ENCODE measurements at regions not wholly inside any gene's neighbourhood (a gene's known extent, or its start where the extent isn't known, plus 50 kb on each side); places are given as distances from the start of the nearest gene placed in this dataset.
A peak's percentile ranks its signal among the peaks of the same experiment; 100 is the strongest.

DNA sequence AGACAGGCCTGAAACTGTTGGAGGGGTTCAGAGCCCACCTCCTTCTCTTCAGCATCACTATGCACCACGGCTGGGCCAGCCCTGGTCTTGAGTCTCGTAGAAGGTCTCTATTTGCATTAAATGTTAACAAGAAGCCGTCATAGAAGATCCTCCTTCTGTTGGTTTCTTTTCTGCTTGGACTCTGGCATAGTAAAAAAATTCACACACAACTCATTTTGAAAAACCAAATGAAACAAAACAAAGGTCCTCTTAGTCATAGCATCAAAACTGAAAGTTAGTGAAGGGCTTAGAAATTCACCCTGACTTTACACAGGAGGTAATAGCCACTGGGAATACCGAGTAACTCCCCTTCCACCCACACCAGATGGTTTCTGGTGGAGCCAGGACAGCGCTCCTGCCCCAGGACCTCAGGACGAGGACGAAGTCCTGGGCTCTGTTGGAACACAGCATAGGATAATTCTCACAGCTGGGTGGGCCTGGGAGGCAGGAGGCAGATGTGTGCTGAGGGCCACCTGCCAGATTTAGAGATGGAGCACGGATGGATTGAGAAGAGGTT lies 248.4 kb upstream of the KLF6 start:
- no peak for DNase-seq

DNA sequence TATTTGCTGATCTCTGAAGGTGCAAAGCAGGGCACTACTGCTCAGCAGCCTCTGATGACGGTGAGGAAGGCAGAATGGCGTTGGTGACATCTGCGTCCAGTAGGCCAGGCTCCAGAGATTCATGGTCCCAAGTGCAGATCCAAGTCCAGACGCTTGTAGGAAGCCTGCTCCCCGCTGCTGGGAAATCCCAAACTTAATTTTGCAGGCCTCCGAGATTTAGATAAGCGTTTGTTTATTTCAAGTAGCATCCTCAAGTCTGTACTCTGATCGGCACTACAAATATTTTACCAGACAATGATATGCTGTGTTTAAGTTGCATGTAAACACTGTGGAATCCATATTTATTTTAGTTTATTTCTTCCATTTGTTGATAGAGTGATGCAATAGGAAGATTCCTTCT lies 244.9 kb upstream of the KLF6 start:
- no peak for DNase-seq

DNA sequence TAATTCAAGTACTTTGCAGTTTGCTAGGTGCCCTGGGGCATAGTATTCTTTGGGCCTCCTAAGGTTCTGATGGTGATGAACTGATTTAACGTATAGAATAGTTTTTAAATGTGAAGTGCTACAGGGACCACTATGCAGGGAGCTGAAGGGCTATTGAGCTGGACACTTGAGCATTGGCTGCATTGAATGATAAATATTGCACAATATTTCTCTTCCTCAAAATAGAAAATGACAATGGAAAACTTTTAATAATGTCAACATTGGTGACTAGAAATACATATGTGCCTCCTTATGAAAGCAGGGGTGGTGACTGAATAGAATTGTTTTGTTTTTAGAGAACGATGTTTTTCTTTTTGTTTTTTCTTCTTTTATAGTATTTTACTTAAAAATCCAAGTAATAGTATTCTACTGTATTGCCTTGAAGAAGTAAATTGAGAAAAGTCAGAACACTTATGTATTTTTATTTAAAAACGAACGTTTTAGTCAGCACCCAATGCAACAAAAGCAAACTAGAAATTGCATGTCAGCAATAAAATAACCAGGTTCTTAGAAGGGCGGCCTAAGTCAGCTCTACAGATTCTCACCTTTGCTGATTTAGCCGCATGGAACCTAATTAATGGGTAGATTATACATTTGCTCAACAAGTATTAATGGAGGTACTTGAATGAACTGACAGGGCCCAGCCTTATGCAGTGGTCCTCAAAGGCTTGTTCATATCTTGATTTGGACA lies 244.0 kb upstream of the KLF6 start:
- DNase-seq = no peak

DNA sequence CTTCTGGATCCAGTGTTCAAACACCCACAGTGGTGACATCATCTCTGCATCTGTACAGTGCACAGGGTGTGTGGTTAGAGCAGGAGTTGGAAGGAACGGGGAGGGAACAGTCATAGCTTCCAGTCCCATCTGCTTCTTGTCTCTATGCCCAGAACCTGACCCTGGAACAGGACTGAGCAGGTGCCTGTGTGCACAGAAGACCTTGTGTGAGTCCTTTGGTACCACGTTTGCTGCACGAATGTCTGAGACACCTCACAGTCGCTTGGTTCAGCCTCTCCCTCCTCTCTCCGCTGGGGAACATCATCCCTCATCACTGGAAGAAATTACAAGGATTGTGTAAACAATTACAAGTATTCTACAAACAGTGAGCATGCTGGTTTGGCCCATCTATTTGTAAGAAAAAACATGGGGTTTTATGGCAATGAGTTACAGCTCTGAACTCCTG lies 243.0 kb upstream of the KLF6 start:
- no peak for DNase-seq

DNA sequence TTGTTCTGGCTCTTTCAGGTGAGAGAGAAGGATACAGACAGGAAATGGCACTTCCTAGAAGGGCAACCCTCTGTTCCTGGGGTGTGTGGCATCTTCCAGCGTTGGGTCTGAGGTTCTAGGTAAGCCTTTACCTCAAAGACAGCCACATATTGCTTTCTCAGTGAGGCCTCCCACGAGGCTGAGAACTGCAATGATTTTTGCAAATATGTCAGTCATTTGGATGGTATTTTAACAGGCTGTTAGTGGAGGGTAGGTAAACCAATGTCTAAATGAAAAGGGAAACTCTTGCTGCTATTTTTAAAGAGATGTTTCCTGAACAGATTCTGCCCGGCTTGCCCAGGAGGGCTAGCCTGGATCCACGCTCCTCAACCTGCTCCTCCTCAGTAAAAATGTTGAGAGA lies 240.3 kb upstream of the KLF6 start:
- no peak for DNase-seq

DNA sequence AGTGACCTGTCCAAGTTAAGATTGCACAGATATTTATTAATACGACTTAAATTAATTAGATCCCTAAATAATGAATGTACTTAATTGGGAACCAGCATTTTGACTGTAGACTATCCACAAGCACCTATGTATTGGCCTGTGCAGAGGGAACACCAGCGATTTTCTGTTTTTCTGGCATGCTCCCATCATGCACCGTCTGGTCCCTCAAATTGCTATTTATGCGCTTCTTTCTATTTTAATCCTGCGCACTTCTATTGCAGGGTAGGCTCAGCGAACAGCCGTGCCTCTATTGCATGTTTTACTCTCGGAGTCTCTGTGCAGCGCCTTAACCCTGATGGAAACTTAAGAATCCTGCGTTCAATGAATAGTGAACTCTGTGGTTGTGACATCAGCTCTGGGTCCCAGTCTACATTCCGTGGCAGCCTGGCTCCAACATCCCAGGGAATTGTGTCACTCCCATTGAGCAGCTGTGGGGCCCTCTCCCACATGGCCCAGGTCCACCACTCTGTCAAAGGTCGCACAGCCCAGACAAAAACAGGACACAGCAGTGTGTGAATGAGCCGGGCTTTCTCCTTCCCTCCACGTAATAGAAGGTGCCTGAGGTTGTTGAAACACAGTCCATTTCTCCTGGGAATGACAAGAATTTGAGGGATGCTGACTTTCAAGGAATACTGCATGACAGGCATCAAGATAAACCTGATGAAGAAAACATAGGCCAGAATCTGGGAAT lies 239.7 kb upstream of the KLF6 start:
- DNase-seq = no peak

DNA sequence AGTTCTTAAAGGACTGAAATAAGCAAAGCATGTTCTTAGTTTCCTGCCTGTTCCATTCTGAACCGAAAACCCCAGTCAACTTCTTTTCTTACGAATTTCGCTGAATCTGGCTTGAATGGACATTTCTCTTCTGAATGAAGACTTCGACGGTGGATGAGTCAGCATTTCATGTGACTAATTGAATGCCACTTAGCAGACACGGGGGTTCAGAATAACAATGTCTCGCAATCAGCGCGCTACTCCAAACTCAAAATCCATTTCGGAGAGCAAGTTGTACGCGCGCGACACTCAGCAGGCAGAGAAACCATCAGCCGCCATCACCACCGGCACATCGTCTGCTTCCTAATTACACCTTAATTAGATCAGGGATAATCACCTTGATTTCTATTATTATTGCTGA lies 239.0 kb upstream of the KLF6 start:
- DNase-seq = no peak

DNA sequence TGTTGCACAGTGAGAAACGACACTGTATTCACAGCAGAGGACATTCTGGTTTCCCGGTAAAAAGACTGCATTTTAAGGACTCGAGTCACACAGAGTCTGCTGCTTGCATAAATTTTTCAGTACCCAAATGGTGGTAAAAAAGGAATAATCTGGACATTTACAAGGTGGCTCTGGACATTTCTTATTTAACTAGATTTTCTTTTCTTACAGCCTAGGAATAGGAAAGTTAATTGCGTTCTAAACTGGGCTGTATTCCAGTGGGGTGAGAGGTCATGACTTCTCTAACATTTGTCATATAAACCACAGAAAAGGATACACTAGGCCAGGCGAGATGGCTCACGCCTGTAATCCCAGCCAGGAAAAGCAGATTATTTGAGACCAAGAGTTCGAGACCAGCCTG lies 237.5 kb upstream of the KLF6 start:
- no peak for DNase-seq

DNA sequence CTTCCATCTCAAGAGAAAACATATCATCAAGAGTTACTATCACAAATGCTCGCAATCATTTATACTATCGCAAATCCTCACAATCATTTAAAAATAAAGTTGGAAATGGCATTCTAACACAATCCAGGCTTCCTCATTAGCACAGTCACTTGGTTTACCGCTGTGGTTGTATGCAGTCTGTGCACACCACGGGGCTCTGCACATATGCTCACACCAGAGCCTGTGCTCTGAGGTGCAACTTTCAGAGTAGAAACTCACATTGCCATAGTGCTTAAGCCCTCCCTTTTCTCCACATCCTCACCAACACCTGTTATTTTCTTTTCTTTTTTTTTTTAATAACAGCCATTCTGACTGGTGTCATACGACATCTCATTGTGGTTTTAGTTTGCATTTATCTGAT lies 235.6 kb upstream of the KLF6 start:
- DNase-seq = no peak

DNA sequence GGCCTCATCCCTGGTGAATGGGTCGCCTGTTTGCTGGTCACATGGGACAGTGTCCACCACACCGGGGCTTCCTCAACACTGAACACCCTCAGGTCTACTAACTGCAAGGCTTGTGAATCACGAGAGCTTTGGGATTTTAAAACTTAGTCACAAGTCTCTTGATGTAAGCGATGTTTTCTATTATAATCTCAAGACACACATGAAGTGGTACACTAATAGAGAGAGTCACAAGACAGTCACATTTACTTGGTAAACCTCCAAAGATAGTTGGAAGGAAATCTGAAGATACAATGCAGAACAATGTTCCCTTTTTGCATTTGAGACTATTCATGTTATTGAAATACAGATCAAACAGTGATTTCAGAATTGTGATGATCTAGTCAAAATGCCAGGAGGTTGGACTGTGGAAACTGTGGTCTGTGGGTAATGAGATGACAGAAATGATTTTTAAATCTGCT lies 233.1 kb upstream of the KLF6 start:
- DNase-seq = no peak

DNA sequence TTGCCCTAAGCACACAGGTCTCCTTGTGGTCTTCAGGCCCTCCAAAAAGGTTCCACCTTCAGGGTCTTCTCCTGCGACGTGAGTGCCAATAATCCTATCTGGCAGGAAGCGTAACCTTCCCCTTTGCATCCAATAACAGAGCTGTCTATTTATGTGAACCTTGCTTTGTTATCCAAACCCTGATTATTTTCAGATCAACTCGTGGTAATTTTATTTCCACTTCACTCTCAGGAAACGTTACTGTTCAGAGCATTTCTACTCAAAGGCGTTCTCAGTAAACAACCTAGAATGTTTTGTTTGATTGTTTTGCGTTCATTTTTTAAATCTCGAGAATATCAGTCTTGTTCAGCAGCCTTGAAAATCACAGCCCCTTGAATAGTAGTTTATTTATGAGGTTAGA lies 232.3 kb upstream of the KLF6 start:
- DNase-seq = no peak

DNA sequence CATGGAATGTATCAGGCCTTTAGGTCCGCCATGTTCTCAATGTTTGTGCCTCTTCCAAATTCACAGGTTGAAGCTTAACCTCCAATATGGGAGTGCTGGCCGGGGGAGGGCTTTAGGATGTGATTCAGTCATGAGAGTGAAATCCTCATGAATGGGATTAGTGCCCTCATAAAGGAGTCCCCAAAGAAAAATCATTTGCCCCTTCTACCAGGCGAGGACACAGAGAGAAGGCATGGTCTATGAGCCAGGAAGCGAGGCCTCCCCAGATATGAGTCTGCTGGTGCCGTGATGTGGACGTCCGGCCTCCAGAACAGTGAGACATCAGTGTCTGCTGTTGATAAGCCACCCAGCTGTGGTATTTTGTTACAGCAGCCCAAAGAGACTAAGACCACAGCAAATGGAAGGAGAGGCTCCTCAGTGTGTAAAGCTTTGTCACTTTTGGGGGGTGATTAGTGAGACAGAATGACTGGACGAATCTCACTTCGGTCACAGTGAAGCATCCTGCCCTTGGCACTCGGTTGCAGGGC lies 231.3 kb upstream of the KLF6 start:
- no peak for DNase-seq

DNA sequence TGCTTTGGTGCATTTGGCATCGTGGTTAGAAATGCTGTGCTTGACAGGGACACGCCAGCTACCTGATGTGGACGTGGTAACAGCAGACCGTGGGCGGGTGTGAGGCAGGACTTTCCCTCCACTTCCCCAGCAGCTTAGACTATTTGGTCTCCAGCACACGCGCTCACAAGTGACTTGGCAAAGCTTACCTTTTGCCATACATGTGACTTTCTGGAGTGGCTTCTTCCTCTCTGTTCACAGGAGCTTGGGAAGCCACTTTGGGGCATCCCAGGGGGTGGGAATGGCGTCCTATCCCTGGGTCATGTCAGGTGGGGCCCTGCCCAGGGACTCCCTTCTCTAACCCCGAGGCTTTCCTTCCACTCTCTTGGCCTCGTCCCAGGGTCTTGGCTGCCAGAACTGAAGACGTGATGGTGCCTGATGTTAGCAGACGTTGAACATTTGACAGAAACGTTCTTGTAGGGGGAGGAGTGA lies 228.7 kb upstream of the KLF6 start:
- DNase-seq = peak; percentile 30

DNA sequence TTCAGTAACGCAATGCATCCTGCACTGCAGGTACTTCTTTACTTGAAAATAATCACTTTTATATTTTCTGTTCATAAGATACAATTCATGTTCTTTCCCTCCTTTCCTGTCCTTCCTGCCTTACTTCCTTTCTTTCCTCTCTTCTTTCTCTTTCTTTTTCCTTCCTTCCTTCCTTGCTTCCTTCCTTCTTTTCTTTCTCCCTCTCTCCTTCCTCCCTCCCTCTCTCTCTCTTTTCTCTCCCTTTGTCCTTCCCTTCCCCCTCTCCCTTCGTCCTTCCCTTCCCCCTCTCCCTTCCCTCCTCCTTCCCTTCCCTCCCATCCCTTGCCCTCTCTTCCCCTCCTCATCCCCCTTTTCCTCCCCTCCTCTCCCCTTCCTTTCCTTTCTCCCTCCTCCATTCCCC lies 227.8 kb upstream of the KLF6 start:
- no peak for DNase-seq

DNA sequence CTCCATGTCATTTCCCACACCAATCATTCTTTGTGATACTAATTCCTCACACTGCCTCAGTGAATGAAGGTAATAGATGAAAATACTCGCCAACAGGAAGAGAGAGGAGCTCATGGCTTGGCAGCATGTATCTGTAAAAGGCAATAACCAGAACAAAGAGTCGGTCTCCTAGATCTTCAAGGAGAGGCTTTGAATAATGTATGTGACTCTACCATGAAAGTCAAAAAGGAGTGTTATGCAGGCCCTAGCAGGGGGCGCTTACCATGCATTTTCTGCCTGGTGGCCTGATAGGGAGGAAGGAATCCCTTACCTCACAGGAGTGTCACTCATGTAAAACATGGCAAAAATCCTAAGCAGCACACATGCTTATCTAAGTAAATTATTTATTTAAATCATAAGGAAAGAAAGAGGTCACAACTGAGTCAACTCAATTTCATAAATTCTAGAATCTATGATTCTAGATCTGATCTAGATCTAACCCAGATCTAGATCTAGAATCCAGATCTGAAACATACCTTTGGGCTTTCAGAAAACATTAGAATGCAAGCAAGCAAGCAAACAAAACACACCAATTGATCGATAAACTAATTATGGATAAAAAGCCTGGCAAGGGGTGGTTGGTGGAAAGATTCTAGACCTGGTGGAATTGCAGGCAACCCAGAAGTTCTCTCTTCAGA lies 226.3 kb upstream of the KLF6 start:
- no peak for DNase-seq

DNA sequence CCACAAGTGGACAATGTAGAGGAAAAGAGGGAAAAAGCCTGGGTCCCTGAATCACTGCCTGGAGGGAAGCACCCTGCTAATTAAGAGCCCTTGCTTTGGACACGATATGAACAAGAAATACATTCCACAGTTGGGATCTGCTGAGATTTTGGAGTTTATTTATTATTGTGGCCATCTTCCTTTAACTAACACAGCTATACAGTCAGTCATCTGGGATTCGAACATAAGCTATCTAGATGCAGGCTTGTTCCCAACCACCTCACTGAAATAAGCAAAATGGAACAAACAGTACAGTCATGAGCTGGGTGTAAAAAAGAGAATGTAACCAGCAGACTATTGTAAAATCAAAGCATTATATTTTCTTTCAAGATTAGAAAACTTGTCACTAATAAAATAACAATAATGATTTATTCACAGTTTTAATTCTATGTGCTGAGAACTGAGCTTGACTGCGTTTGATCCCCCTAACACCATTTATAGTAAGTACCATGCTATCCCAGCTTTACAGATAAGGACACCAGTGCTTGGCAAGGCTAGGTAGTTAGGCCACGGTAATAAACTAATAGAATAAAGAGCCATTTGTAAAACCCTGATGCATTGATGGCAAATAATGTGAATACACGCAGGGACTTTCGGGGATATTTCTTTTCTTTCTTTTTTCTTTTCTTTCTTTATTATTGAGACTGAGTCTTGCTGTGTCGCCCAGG lies 223.8 kb upstream of the KLF6 start:
- DNase-seq = no peak

DNA sequence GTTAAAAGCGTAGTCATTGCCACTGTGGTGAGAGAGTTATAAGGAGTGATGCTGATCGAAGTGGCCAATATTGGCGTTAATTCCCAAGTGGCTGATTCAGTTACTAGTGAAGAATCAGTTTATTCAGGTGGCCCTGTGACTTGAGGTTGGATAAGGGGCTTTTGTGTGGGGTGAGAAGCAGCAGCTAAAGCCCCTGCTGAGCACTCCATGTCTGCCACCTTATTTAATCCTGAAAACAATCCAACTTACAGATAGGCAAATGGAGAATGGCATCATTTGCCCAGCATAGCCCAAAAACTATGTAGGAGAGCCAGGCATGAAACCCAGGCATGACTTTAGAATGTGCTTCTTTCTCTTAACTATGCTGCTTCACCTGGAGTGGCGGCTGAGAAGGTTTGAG lies 222.8 kb upstream of the KLF6 start:
- no peak for DNase-seq

DNA sequence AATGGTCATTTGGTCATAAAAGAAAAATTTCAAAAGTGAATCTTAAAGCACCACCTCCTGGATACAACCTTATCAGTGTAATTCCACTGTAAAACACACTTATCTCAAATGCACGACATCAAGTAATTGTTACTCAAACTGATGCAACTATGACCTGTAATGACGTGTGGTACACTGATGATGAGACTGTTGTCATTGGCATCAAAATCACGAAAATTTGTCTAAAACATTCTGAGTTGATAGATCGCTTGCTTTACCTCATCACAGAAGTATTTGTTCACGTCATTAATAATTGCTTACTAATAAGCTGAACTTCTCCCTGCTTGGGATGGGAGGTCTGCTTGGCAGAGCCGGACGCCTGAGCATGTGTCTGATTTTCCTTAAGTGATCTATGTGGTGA lies 221.8 kb upstream of the KLF6 start:
- no peak for DNase-seq

DNA sequence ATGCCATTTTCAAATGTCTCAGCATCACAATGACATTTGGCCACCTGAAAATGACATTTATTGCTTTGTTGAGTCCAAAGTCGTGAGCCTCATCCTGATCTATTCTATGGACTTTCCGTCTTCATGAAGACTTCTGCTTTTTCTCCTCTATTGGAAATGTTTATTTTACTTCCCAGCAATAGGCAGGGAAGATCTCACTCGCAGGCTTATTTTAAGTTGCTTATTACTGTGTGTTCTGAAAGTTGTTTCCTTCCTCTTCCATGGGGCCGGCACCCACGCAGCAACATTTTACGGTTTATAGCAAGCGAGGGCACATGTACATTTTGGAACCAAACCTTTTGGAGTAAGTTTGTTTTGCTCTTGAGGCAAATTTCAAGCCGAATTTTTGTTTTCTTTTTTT lies 221.0 kb upstream of the KLF6 start:
- no peak for DNase-seq

DNA sequence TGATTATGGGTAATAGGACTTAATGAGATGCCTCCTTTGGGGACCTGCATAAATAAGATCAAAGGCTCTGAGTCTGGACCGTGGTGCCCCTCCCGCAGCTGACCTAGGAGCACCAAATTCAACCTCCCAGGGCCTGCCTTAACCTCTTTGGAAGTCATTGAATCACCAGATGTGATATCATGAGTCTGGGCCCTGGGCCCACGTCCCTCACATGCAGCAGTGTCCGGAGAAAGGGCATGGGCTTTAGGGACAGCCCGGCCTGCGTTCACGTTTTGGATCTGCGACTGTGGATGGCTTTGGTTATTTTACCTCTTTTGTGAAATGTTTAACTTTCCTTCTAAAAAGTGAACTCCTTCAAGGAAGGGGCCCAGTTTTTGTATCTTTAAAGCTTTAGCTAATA lies 220.0 kb upstream of the KLF6 start:
- DNase-seq = no peak

DNA sequence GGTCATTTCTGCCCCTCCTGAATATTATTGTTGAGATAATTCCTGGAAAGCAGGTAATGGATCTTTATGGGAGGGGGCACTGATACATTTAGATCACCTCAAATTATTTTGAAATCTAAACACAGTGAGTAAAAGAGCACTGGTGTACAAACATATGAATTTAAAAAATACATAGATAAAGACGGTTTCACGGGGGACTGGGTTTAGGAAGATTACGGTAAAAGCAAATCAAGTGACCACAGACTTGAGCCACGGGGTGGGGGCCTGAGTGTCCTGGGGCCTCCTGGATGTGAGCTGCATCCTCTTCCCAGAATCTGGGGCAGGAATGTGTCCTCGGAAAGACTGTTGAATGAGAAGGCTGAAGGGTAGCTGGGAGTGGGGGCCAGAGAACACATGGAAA lies 219.1 kb upstream of the KLF6 start:
- DNase-seq = no peak

DNA sequence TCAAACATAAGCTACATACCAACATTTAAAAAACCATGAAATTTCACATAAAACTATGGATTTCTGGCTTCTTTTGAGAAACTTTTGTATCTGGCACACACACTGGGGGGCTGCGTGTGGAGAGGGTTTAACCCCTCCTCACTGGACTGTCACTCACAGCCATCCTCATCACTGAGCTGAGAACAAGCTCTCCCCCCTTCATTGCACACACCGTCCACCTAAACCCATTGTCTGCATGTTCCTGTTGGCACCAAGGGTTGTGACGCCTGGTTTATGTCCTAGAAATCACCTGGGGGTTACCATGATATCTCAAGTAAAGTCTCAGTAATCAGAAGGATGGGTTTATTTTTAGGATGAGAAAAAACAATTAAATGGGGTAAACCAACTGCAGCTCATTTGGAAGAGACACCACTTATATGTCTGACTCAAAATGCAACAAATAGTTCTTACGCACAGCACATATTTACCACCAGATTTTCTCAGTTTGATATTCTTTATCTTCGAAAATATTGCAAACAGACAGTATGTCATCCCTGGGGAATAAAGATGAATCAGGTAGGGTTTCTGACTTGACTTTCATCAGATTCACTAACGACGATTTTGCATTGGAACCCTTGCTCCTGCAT lies 218.5 kb upstream of the KLF6 start:
- DNase-seq = no peak

All from NCI-H1092 treated with DMSO at 0.1 percent for 48 hours (cell line).